ENCODE measurements at regions not wholly inside any gene's neighbourhood (a gene's known extent, or its start where the extent isn't known, plus 50 kb on each side); places are given as distances from the start of the nearest gene placed in this dataset.
"Not testable (repeated sequence)": the region's sequence is repeated elsewhere in the genome, so short reads cannot be mapped to it uniquely, and the experiment has no call there.

DNA sequence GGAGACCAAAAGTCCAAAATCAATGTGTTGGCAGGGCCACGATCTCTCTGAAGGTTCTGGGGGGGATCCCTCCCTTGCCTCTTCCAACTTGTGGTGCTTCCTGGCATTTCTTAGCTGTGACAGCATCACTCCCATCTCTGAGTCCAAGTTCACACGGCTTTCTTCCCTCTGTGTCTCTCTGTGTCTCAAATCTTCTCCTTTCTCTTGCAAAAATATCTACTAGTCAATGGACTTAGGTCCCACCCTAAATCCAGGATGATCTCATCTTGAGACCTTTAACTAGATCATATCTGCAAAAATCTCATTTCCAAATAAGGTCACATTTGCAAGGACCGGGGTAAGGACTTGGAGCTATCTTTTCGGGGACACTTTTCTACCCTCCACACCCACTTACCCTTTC is 186.1 kb downstream of the HSD17B3 start:
- H3K4me1 Mint-ChIP-seq (ENCODE audit: low read depth in 2 of 2): peaks cover 24 to 47% of the 10 kb centered on the region in 2 donors
- no peaks in the 10 kb centered on the region for H3K9me3 Mint-ChIP-seq
- DNase-seq (ENCODE audit: low spot score): no peak
- peak overlapping the region in 1 of 2 donors; percentile 7 for H3K27ac Mint-ChIP-seq
- H3K4me3 Mint-ChIP-seq: peak overlapping the region; percentile 2
- ATAC-seq: no peak
- H3K27me3 Mint-ChIP-seq: peaks cover 11 to 34% of the 10 kb centered on the region in 2 donors
- peaks cover 15% of the 10 kb centered on the region for H3K36me3 Mint-ChIP-seq

DNA sequence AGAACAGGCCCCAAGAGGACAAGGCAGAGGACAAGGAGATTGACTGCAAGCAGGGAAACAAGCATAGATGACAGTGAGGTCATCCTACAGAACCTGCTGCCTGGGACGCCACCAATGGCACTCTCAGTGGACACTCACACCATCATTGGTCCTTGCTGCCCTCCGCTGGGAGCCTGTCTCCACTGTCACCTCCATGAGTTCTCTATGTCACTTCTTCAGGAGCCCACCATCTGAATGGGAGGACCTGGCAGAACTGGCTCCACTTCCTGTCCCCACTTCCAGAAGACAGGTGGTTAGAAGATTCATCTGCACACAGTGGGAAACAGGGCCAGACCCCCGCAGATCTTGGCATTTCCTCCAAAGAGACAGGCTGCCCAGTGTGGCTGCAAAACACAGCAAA is 188.9 kb downstream of the HSD17B3 start:
- Mint-ChIP-seq H3K36me3 (peaks cover 6% of the 10 kb centered on the region), H3K9me3 (no peaks in the 10 kb centered on the region), H3K4me3 (no peak overlapping the region), H3K27me3 (peaks cover 20 to 47% of the 10 kb centered on the region in 2 donors), H3K4me1 (ENCODE audit: low read depth in 2 of 2) (peaks cover 12 to 33% of the 10 kb centered on the region in 2 donors), H3K27ac (no peak overlapping the region)
- ATAC-seq: no peak
- no peak for DNase-seq (ENCODE audit: low spot score)

DNA sequence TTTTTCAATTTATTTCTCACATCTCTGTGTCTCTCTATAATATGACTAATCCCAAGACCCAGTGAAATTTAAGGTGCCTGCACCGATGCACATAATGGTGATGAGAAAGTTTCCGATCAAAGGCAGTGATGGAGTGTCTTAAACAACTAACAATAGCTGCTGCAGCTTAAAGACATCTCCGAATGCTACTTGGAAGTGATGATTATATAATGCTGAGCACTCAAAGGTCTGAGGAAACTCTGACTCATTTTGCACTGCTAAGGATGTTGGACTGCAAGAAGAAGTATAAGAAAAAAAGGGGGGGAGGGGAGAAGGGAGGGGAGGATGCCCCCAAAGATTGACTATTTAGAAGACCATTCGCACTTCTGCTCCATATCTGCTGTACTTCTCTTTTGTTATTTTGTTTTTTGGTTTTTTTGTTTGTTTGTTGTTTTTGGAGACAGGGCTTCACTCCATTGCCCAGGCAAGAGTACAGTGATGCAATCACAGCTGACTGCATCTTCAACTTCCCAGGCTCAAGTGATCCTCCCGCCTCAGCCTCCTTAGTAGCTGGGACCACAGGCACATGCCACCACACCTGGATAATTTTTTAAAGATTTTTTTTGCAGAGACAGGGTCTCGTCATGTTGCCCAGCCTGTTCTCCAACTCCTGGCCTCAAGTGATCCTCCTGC is 192.2 kb downstream of the HSD17B3 start:
- Mint-ChIP-seq H3K4me1 (ENCODE audit: low read depth in 2 of 2) (peaks cover under 1 to 8% of the 10 kb centered on the region in 2 donors), H3K27ac (no peak overlapping the region)
- ATAC-seq: no peak

DNA sequence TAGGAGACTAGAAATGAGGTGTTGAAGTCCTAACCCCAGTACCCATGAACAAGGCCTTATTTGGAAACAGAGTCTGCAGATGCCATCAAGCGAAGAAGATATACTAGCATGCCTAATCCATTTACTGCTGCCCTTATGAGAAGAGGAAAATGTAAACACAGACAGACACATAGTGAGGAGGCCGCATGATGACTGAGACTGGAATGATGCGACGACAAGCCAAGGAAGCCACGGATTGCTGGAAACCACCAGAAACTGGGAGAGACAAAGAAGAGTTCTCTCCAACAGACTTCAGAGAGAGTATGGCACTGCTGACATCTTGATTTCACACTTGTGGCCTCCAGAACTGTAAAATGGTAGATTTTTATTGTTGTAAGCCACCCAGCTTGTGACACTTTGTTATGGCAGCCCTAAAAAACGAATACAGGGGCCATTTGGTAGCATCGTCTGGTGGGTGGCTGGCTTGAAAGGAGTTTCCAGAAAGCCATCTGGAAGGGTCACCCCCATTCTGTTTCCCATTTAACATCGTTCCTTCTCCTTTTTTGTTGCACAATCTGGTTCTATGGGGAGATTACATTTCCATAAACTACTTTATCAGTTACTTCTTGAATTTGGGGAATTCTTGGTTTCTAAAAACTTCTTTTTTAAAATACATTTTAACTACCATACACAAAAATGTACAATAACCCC is 193.1 kb downstream of the HSD17B3 start:
- ATAC-seq: no peak
- peaks cover 21% of the 10 kb centered on the region for H3K36me3 Mint-ChIP-seq

More for the DNA sequence above, 192.2 kb downstream of the HSD17B3 start:
- no peak for DNase-seq (ENCODE audit: low spot score)
- no peak overlapping the region for H3K4me3 Mint-ChIP-seq
- H3K27me3 Mint-ChIP-seq: peaks cover 12 to 29% of the 10 kb centered on the region in 2 donors
- peaks cover 16% of the 10 kb centered on the region for H3K36me3 Mint-ChIP-seq
- H3K9me3 Mint-ChIP-seq: peaks cover 8% of the 10 kb centered on the region

DNA sequence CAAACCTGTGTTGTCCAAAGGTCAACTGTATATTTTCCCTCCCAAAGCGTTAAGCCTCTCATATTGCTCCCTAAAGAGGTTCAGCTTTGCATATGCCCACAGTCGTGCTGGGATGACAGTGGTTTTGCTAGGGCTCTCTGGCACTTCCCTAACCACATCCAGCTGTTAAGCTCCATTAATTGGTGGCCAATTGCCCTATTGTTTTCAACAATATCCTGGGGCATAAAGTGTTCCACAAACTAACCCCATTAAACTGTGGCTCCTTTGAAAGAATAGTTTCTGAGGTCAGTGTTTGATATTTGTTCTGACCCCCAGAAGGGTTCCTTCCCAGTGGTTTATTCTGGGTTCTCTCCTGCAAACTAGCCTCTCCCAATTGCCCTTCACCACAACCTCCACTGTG is 194.5 kb downstream of the HSD17B3 start:
- ATAC-seq: no peak
- no peak overlapping the region for H3K27ac Mint-ChIP-seq
- peaks cover 0 to 7% of the 10 kb centered on the region in 2 donors for H3K4me1 Mint-ChIP-seq (ENCODE audit: low read depth in 2 of 2)
- no peak for DNase-seq (ENCODE audit: low spot score)
- peaks cover 12 to 25% of the 10 kb centered on the region in 2 donors for H3K27me3 Mint-ChIP-seq
- H3K4me3 Mint-ChIP-seq: no peak overlapping the region
- H3K36me3 Mint-ChIP-seq: peaks cover 25% of the 10 kb centered on the region
- peaks cover 8% of the 10 kb centered on the region for H3K9me3 Mint-ChIP-seq

More for the DNA sequence above, 193.1 kb downstream of the HSD17B3 start:
- peaks cover 8% of the 10 kb centered on the region for H3K9me3 Mint-ChIP-seq
- no peak overlapping the region for H3K27ac Mint-ChIP-seq
- peaks cover 0 to 7% of the 10 kb centered on the region in 2 donors for H3K4me1 Mint-ChIP-seq (ENCODE audit: low read depth in 2 of 2)
- no peak for DNase-seq (ENCODE audit: low spot score)
- no peak overlapping the region for H3K4me3 Mint-ChIP-seq
- peaks cover 12 to 25% of the 10 kb centered on the region in 2 donors for H3K27me3 Mint-ChIP-seq

DNA sequence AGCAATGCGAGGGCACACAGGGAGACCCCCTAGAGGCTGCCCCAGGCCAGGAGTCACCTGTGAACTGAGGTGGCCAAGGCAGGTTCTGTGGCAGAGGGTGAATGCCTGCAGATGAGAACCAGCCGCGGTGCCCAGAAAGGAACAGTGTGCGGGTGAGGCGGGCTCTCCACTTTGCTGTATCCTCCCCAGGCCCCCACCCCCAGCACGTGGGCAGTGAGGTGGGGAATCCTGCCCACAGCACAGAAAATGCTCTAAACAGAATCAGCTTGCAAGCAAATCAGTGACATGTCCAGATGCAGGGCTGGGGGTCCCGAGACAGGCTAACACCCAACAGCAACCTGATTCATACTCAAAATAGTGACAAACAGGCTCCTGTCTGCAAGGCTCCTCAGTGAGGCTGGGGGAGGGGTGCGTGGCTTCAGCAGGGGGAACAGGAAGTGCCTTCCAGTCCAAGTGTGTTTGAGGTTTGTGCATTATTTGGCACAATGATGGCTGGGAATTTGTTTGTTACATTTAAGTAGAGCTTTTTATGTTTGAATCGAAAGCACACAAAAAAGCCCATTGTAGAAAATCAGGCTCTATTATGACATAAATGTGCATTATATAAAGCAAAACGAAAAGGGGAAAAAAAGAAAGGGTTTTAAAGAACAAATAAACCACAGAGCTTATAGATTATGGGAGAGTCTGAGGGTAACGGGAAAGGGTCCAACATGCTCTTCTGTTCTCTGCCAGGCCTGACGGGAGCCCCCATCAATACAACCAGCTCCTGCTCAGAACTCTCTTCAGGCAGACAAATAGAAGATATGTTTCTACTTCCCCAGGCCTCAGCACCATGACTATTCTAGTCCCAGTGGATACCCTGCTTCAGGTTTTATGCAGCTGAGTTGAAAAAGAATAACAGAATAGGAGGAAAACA is 201.3 kb downstream of the HSD17B3 start:
- ATAC-seq (no peak), DNase-seq (ENCODE audit: low spot score) (no peak)
- Mint-ChIP-seq H3K27me3 (peaks cover 12 to 20% of the 10 kb centered on the region in 2 donors), H3K4me1 (ENCODE audit: low read depth in 2 of 2) (peaks cover 5% of the 10 kb centered on the region in 2 donors), H3K4me3 (no peak overlapping the region), H3K9me3 (peaks cover 9% of the 10 kb centered on the region), H3K27ac (peak overlapping the region in 1 of 2 donors; percentile 9), H3K36me3 (peaks cover 23% of the 10 kb centered on the region)

DNA sequence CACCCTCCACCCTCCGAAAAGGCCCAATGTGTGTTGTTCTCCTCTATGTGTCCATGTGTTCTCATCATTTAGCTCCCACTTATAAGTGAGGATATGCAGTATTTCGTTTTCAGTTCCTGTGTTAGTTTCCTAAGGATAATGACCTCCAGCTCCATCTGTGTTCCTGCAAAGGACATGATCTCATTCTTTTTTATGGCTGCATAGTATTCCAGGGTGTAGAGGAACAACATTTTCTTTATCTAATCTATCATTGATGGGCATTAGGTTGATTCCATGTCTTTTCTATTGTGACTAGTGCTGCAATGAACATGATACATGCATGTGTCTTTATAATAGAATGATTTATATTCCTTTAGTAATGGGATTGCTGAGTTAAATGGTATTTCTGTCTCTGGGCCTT is 211.3 kb downstream of the HSD17B3 start:
- ATAC-seq; H3K4me3 Mint-ChIP-seq; H3K27ac Mint-ChIP-seq; H3K9me3 Mint-ChIP-seq; H3K36me3 Mint-ChIP-seq; DNase-seq (ENCODE audit: low spot score); H3K4me1 Mint-ChIP-seq (ENCODE audit: low read depth in 2 of 2): not testable (repeated sequence)
- peaks cover 11 to 25% of the 10 kb centered on the region in 2 donors for H3K27me3 Mint-ChIP-seq

DNA sequence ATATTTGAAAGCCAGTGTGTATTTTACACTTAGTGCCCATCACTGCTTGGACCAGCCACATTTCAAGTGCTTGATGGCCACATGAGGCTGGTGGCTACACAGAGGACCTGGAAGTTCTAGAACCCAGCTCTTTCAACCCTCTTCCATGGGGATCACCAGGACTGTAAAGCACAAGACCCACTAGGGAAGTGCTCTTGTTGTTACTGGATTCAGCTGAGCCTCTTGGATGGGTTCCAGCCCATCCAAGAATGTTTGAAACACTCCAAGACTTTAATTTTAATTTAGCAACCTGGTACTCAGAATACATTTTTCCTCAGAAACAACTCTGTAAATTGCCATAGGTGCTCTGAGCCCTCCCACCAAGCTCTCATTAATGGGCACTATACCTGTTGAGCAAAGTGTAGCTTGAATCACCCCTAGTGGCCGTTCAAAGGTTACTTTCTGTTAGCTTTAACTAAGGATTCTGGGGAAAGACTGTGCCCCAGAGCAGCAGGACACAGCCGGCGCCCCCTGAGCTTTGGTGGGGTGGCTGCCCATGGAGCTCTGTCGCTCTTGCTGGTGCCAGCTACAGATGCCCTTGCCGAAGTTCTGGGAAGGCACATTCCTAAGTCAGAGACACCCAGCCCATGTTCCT is 212.4 kb downstream of the HSD17B3 start:
- ATAC-seq (no peak), DNase-seq (ENCODE audit: low spot score) (no peak)
- H3K4me1 Mint-ChIP-seq (ENCODE audit: low read depth in 2 of 2): peaks cover under 1 to 7% of the 10 kb centered on the region in 2 donors
- H3K9me3 Mint-ChIP-seq: no peaks in the 10 kb centered on the region
- no peaks in the 10 kb centered on the region for H3K36me3 Mint-ChIP-seq
- no peak overlapping the region for H3K27ac Mint-ChIP-seq
- H3K4me3 Mint-ChIP-seq: no peak overlapping the region
- H3K27me3 Mint-ChIP-seq: peaks cover 11 to 25% of the 10 kb centered on the region in 2 donors

DNA sequence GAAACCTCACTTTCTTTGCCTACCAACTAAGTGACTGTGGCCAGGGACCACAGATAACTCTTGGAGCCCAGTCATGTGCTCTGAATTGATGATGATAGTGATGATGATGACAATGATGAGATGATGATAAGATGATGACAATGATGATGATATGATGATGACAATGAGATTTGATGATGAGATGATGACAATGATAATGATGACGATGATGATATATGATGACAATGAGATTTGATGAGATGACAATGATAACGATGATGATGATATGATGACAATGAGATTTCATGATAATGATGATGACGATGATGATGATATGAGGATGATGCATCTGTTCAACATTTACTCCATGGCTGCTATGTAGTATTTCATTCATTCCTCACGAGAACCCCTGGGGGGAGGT is 213.0 kb downstream of the ERCC6L2 start:
- Mint-ChIP-seq H3K9me3 (no peaks in the 10 kb centered on the region), H3K4me1 (ENCODE audit: low read depth in 2 of 2) (peaks cover 5 to 15% of the 10 kb centered on the region in 2 donors), H3K27me3 (peaks cover 13 to 25% of the 10 kb centered on the region in 2 donors), H3K4me3 (no peak overlapping the region), H3K36me3 (no peaks in the 10 kb centered on the region), H3K27ac (no peak overlapping the region)
- DNase-seq (ENCODE audit: low spot score) (no peak), ATAC-seq (no peak)

DNA sequence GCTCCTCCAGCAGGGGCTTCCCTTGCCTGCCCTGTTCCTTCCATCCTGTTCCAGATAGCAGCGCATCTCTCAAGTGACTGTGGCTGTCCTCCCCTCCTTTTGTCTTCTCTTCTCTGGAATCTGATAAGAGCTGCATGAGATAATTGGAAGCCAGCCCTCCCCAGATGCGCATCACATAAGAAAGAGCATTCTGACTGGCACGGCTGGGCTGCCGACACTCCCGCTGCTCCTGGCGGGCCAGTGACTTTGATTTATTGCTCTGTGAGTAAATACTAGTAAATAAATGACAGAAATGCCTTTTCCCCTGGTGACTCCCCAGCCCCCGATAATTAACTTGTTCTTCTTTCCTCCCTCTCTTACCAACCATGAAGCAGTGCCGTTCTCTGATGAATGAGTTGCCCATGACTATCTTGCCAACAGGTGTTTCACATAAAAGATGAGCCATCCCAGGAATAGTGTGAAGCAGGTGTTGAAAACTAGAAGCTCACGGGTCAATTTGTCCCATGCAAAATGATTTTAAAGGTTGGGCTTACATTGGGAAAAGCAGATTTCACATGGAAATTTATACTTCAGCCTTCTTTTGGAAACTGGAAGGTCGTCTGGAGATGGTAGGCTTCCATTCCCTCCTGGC is 212.3 kb downstream of the ERCC6L2 start:
- no peak overlapping the region for H3K27ac Mint-ChIP-seq
- DNase-seq (ENCODE audit: low spot score) (no peak), ATAC-seq (no peak)
- H3K4me1 Mint-ChIP-seq (ENCODE audit: low read depth in 2 of 2): peaks cover 7 to 15% of the 10 kb centered on the region in 2 donors
- H3K36me3 Mint-ChIP-seq: no peaks in the 10 kb centered on the region
- peaks cover 15 to 29% of the 10 kb centered on the region in 2 donors for H3K27me3 Mint-ChIP-seq
- H3K9me3 Mint-ChIP-seq: no peaks in the 10 kb centered on the region
- no peak overlapping the region for H3K4me3 Mint-ChIP-seq

DNA sequence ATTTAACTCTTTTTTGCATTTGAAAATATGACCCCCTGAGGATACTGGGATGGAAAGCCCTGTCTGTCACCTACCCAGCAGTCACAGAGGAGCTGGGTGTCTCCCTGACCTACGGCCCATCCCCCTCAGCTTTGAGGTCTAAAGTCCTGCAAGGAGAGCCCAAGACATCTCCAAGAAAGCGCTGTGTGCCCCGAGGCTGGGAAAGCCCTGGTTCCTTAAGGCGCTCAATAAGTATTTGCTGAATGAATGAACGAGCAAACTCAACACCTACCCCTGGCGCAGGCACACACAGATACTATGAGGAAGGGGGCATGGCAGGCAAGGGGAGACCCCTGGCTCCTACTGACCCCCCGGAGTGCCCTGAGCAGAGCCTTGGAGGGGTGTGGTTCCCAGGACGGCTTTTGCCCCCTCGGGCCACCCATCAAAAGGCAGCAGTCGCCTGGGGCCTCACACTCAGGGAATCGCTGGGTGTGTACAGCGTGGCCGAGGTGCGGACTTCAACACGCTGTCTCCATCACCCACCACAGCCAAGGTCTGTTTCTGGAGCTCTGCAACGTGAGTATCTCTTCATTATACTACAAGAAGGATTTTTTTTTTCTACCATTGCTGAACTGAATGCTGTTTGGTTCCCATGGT is 211.6 kb downstream of the ERCC6L2 start:
- H3K4me3 Mint-ChIP-seq: no peak overlapping the region
- H3K27me3 Mint-ChIP-seq: peaks cover 20 to 32% of the 10 kb centered on the region in 2 donors
- ATAC-seq: no peak
- H3K9me3 Mint-ChIP-seq: no peaks in the 10 kb centered on the region
- no peak overlapping the region for H3K27ac Mint-ChIP-seq
- no peak for DNase-seq (ENCODE audit: low spot score)
- no peaks in the 10 kb centered on the region for H3K36me3 Mint-ChIP-seq
- peaks cover 8 to 15% of the 10 kb centered on the region in 2 donors for H3K4me1 Mint-ChIP-seq (ENCODE audit: low read depth in 2 of 2)

DNA sequence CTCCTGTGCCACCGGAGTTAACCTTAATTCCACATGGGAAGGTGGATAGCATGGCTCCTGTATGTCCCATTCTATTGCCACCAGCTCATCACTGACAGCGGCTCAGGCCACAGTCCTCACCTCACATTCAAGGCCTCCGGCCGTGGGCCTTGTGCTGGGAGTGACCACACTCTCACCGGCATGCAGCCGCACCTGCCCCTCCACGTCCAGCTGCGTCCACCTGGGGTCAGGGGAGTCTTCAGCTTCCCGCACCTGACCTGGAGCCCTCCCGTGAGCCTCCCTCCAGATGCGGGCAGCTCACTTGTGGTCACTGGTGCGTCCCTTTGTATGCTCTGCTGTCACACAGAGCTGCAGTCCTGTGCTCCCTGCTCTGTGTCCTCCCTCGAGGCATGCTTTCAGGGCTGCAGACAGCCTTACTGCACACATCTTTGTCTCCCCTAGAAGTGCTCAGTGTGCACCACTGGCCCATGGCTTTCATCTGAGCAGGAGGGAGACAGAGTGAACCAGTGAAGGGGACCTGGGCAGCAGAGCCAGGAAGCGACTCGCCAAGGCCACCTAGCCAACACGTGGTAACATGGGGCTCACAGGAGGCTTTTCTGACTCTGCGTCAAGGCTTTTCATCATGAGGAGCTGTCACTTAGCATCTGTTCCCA is 210.1 kb downstream of the ERCC6L2 start:
- Mint-ChIP-seq H3K9me3 (no peaks in the 10 kb centered on the region), H3K4me1 (ENCODE audit: low read depth in 2 of 2) (peaks cover 8% of the 10 kb centered on the region in 2 donors)

More for the DNA sequence above, 210.1 kb downstream of the ERCC6L2 start:
- Mint-ChIP-seq H3K36me3 (no peaks in the 10 kb centered on the region), H3K4me3 (no peak overlapping the region), H3K27ac (no peak overlapping the region), H3K27me3 (peaks cover 24 to 32% of the 10 kb centered on the region in 2 donors)
- ATAC-seq: no peak
- no peak for DNase-seq (ENCODE audit: low spot score)
